ENCODE measurements at regions not wholly inside any gene's neighbourhood (a gene's known extent, or its start where the extent isn't known, plus 50 kb on each side); places are given as distances from the start of the nearest gene placed in this dataset.
A peak's percentile ranks its signal among the peaks of the same experiment; 100 is the strongest.
"Not testable (repeated sequence)": the region's sequence is repeated elsewhere in the genome, so short reads cannot be mapped to it uniquely, and the experiment has no call there.

GRCh38 chr1:229007167-229007566 lies 263.7 kb upstream of the RAB4A start:
- H3K27ac ChIP-seq, result no peak overlapping the region
- H3K9me3 ChIP-seq, result no peaks in the 10 kb centered on the region
- WGBS, 4 donors, result 80 to 84% (median 82%) methylated on average over 7 of the region's 7 CpGs
- H3K4me1 ChIP-seq, result peaks cover 0 to 6% (median 0%) of the 10 kb centered on the region in 12 donors
- DNase-seq (no peak), ATAC-seq (no peak)
- no peaks in the 10 kb centered on the region for H3K36me3 ChIP-seq
- TF ChIP-seq POLR2A (IDR thresholded peaks at IDR 0.05), result no peak
- TF ChIP-seq, protein P1, sequence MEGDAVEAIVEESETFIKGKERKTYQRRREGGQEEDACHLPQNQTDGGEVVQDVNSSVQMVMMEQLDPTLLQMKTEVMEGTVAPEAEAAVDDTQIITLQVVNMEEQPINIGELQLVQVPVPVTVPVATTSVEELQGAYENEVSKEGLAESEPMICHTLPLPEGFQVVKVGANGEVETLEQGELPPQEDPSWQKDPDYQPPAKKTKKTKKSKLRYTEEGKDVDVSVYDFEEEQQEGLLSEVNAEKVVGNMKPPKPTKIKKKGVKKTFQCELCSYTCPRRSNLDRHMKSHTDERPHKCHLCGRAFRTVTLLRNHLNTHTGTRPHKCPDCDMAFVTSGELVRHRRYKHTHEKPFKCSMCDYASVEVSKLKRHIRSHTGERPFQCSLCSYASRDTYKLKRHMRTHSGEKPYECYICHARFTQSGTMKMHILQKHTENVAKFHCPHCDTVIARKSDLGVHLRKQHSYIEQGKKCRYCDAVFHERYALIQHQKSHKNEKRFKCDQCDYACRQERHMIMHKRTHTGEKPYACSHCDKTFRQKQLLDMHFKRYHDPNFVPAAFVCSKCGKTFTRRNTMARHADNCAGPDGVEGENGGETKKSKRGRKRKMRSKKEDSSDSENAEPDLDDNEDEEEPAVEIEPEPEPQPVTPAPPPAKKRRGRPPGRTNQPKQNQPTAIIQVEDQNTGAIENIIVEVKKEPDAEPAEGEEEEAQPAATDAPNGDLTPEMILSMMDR (IDR thresholded peaks at IDR 0.05), result no peak
- no peak overlapping the region for H3K4me3 ChIP-seq
- peaks cover 0 to 8% (median 0%) of the 10 kb centered on the region in 9 donors for H3K27me3 ChIP-seq
- intact Hi-C loops (cut with DNase I), result loop anchor here in 1 of 10 donors (10.0 kb wide), 1 partner anchor 272 kb away; the partner anchor contains the start of gene RHOU

- ATAC-seq (no peak), DNase-seq (no peak)
- WGBS, 4 donors, result 67 to 72% (median 68%) methylated on average over 9 of the region's 9 CpGs
- H3K9me3 ChIP-seq, result no peaks in the 10 kb centered on the region
- TF ChIP-seq, protein P1 (IDR thresholded peaks at IDR 0.05), result no peak
- TF ChIP-seq POLR2A (IDR thresholded peaks at IDR 0.05), result no peak
- intact Hi-C loops (cut with DNase I), result loop anchor here in 1 of 10 donors (10.0 kb wide), 1 partner anchor 273 kb away; the partner anchor contains the start of gene RHOU
- H3K27me3 ChIP-seq, result peaks cover 0 to 8% (median 0%) of the 10 kb centered on the region in 9 donors
- no peaks in the 10 kb centered on the region for H3K36me3 ChIP-seq
- peaks cover 0 to 6% (median 0%) of the 10 kb centered on the region in 12 donors for H3K4me1 ChIP-seq
- no peak overlapping the region for H3K4me3 ChIP-seq
- no peak overlapping the region for H3K27ac ChIP-seq
Observed at GRCh38 chr1:229007701-229008100, 263.2 kb upstream of the RAB4A start.

DNA sequence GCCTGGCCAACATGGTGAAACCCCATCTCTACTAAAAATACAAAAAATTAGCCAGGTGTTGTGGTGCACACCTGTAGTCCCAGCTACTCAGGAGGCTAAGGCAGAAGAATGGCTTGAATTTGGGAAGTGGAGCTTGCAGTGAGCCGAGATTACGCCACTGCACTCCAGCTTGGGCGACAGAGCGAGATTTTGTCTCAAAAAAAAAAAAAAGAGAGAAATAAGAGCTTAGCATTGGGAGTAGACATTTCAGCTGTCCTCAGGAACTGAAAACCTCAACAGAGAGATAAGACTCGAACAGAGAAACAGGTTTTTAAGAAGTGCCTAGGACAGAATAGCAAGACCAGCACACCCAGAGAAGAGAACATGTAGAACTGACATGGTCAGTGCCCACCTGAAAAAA lies 262.6 kb upstream of the RAB4A start:
- ATAC-seq, H3K4me1 ChIP-seq, H3K27ac ChIP-seq, H3K27me3 ChIP-seq, H3K9me3 ChIP-seq, DNase-seq, H3K4me3 ChIP-seq, H3K36me3 ChIP-seq: not testable (repeated sequence)
- WGBS, 4 donors, result 82 to 90% (median 87%) methylated on average over 5 of the region's 5 CpGs
- intact Hi-C loops (cut with DNase I), result loop anchor here in 1 of 10 donors (10.0 kb wide), 1 partner anchor 274 kb away; the partner anchor contains the start of gene RHOU

- Histone ChIP-seq H3K27me3 (peaks cover 0 to 12% (median 0%) of the 10 kb centered on the region in 9 donors), H3K27ac (no peak overlapping the region), H3K4me1 (peaks cover 0 to 6% (median 0%) of the 10 kb centered on the region in 12 donors), H3K9me3 (no peaks in the 10 kb centered on the region), H3K4me3 (no peak overlapping the region), H3K36me3 (no peaks in the 10 kb centered on the region)
- intact Hi-C loops (cut with DNase I), result no loop called here
- peak in 1 of 4 donors; percentile 61 for ATAC-seq
- no peak for DNase-seq
- 50 to 71% (median 62%) methylated on average over 2 of the region's 2 CpGs for WGBS, 4 donors
- no peak for TF ChIP-seq POLR2A (IDR thresholded peaks at IDR 0.05)
- TF ChIP-seq, protein P1 (IDR thresholded peaks at IDR 0.05), result no peak
Observed at GRCh38 chr1:229011022-229011421, 259.9 kb upstream of the RAB4A start.

DNA sequence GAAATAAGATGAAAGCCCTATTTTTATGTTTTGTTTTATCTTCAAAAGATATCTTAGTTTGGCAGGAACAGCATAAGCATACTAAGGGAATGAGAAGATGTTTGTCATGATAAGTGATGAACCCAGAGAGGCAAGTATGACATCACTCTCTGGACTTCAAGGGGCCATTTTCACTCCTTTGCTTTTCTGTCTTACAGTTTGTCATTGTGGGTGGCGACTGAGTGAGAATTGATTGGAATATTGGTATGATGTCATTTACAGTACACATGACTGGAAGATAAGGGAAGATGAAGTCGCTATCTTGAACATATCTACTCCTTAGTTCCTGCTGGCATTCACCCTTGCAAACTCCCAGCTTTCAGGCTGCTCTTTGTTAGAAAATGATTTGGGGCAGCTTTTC lies 258.1 kb upstream of the RAB4A start:
- intact Hi-C loops (cut with DNase I), result no loop called here
- H3K27ac ChIP-seq, result no peak overlapping the region
- WGBS, 4 donors, result 72 to 81% (median 77%) methylated on average over 2 of the region's 2 CpGs
- peaks cover 0 to 4% (median 0%) of the 10 kb centered on the region in 9 donors for H3K27me3 ChIP-seq
- ATAC-seq, result no peak
- TF ChIP-seq, protein P1 (IDR thresholded peaks at IDR 0.05), result no peak
- no peak for TF ChIP-seq POLR2A (IDR thresholded peaks at IDR 0.05)
- no peaks in the 10 kb centered on the region for H3K36me3 ChIP-seq
- no peaks in the 10 kb centered on the region for H3K9me3 ChIP-seq
- H3K4me3 ChIP-seq, result no peak overlapping the region
- no peak for DNase-seq
- peaks cover 0 to 6% (median 0%) of the 10 kb centered on the region in 12 donors for H3K4me1 ChIP-seq
